ENCODE measurements at regions not wholly inside any gene's neighbourhood (a gene's known extent, or its start where the extent isn't known, plus 50 kb on each side); places are given as distances from the start of the nearest gene placed in this dataset.

DNA sequence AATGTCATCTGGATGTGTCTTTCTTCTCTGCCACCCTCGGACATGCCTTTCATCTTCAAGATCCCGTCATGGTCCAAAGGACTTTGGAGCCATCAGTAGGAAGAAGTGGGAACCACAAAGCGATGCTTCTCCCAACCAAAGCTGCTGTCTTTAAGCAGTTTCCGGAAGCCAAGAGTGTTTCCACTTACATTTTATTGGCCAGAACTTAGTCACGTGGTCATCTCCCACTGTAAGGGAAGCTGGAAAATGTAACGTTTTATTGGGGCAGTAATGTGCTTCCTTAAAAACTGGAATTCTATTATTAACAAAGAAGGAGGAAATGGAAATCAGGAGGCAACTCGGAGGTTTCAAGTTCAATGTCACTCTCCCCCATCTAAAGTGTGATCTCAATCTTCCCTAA, 170.8 kb downstream of the ATG4C start:
- Histone ChIP-seq H3K4me1 (ENCODE audit: control insufficient read depth, insufficient read depth, low read length) (no peaks in the 10 kb centered on the region), H3K9me3 (replicated peaks; ENCODE audit: control insufficient read depth, insufficient read depth, low read length) (no peaks in the 10 kb centered on the region), H2AFZ (ENCODE audit: control insufficient read depth, low read depth, low read length) (no peak overlapping the region), H3K36me3 (ENCODE audit: control insufficient read depth in 2 of 2, insufficient read depth in 2 of 2, low read length in 1 of 2) (no peaks in the 10 kb centered on the region), H3K4me2 (ENCODE audit: control insufficient read depth, insufficient read depth) (no peak overlapping the region), H3K27me3 (replicated peaks in 1 of 2; ENCODE audit: control insufficient read depth in 2 of 2, insufficient read depth in 2 of 2, low read length in 1 of 2) (0 out of 4 replicates have a peak, but pooled peaks cover 0 to 3% of the 10 kb centered on the region in 2 experiments), H3K27ac (ENCODE audit: control insufficient read depth, insufficient read depth) (no peak overlapping the region), H3K9ac (ENCODE audit: control insufficient read depth, insufficient read depth, low read length) (no peak overlapping the region), H4K20me1 (ENCODE audit: control insufficient read depth, insufficient read depth) (no peaks in the 10 kb centered on the region), H3K4me3 (no peak overlapping the region), H3K79me2 (ENCODE audit: control insufficient read depth, insufficient read depth, low read length) (no peaks in the 10 kb centered on the region)
- WGBS (ENCODE audit: insufficient coverage, insufficient replicate concordance, low lambda C conversion rate, missing lambda C conversion rate), result 21% methylated on average over 7 of the region's 7 CpGs
- CTCF ChIA-PET, result no interaction called here
- RAD21 ChIA-PET (ENCODE audit: unreplicated experiment), result no interaction called here
- intact Hi-C loops (cut with micrococcal nuclease; ENCODE audit: unreplicated experiment), result loop anchor here (10.0 kb wide), 1 partner anchor 360 kb away; no protein-coding TSS in a partner anchor
- TF ChIP-seq KAT2A (conservative IDR thresholded peaks at IDR 0.05; ENCODE audit: control insufficient read depth, low read depth, low read length) (no peak), NFYB (IDR thresholded peaks at IDR 0.05; ENCODE audit: insufficient read depth, low read depth, low read length) (peak; percentile 51; the same call in 1 of the 2 replicates)
- in situ Hi-C loops (cut with MboI), result no loop called here
- DNase-seq (ENCODE audit: low read depth, low spot score) (no peak), FAIRE-seq (no peak), ATAC-seq (no peak)
- no TSS peak for BruUV-seq (replicated peaks)
- SMC1A ChIA-PET (ENCODE audit: uncharacterized antibody, unreplicated experiment), result no interaction called here
- POLR2A ChIA-PET, result no interaction called here

DNA sequence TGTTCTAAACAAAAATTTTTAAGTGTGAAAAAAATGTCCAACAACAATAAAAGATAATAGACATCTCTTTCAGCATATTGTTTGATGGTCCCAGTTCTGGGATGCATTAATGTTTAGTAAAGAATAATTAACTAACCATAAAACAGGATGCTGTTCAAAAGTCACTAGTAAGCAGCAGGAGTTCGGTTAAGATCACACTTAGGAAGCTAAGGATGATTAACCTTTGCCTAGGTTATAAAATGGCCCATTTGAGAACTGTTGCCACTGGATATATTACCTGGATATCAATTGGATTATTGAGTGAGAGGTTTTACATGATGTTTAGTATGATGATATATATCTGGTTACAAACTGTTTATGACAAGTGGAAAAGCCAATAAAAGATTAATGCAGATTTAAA, 171.7 kb downstream of the ATG4C start:
- intact Hi-C loops (cut with micrococcal nuclease; ENCODE audit: unreplicated experiment), result loop anchor here (10.0 kb wide), 1 partner anchor 359 kb away; no protein-coding TSS in a partner anchor
- Histone ChIP-seq H3K4me1 (ENCODE audit: control insufficient read depth, insufficient read depth, low read length) (no peaks in the 10 kb centered on the region), H3K79me2 (ENCODE audit: control insufficient read depth, insufficient read depth, low read length) (no peaks in the 10 kb centered on the region), H3K27ac (ENCODE audit: control insufficient read depth, insufficient read depth) (no peak overlapping the region), H3K9ac (ENCODE audit: control insufficient read depth, insufficient read depth, low read length) (no peak overlapping the region), H3K9me3 (replicated peaks; ENCODE audit: control insufficient read depth, insufficient read depth, low read length) (no peaks in the 10 kb centered on the region), H3K4me2 (ENCODE audit: control insufficient read depth, insufficient read depth) (no peak overlapping the region), H2AFZ (ENCODE audit: control insufficient read depth, low read depth, low read length) (no peak overlapping the region), H4K20me1 (ENCODE audit: control insufficient read depth, insufficient read depth) (no peaks in the 10 kb centered on the region), H3K4me3 (no peak overlapping the region), H3K36me3 (ENCODE audit: control insufficient read depth in 2 of 2, insufficient read depth in 2 of 2, low read length in 1 of 2) (no peaks in the 10 kb centered on the region), H3K27me3 (replicated peaks in 1 of 2; ENCODE audit: control insufficient read depth in 2 of 2, insufficient read depth in 2 of 2, low read length in 1 of 2) (0 out of 4 replicates have a peak, but pooled peaks cover 0 to 3% of the 10 kb centered on the region in 2 experiments)
- WGBS (ENCODE audit: insufficient coverage, insufficient replicate concordance, low lambda C conversion rate, missing lambda C conversion rate), result 0% methylated on average over 1 of the region's 1 CpG
- FAIRE-seq (no peak), ATAC-seq (no peak), DNase-seq (ENCODE audit: low read depth, low spot score) (no peak)
- in situ Hi-C loops (cut with MboI), result no loop called here
- ChIA-PET RAD21 (ENCODE audit: unreplicated experiment) (no interaction called here), SMC1A (ENCODE audit: uncharacterized antibody, unreplicated experiment) (no interaction called here), POLR2A (no interaction called here), CTCF (no interaction called here)
- no TSS peak for BruUV-seq (replicated peaks)
- TF ChIP-seq SREBF1 (IDR thresholded peaks at IDR 0.05; ENCODE audit: low read length) (no peak), CHD4 (IDR thresholded peaks at IDR 0.05) (no peak), FOXM1 (IDR thresholded peaks at IDR 0.05; ENCODE audit: low read depth, low read length) (no peak), STAT3 (IDR thresholded peaks at IDR 0.05; ENCODE audit: low read depth, low read length) (no peak), SIN3A (IDR thresholded peaks at IDR 0.05; ENCODE audit: low read depth, low read length) (no peak), ZSCAN29 (IDR thresholded peaks at IDR 0.05) (no peak), RB1 (IDR thresholded peaks at IDR 0.05; ENCODE audit: borderline replicate concordance) (no peak), SUZ12 (IDR thresholded peaks at IDR 0.05; ENCODE audit: unreplicated experiment) (no peak), TCF7 (IDR thresholded peaks at IDR 0.05; ENCODE audit: borderline replicate concordance) (no peak)
- TF ChIP-seq, protein P1, sequence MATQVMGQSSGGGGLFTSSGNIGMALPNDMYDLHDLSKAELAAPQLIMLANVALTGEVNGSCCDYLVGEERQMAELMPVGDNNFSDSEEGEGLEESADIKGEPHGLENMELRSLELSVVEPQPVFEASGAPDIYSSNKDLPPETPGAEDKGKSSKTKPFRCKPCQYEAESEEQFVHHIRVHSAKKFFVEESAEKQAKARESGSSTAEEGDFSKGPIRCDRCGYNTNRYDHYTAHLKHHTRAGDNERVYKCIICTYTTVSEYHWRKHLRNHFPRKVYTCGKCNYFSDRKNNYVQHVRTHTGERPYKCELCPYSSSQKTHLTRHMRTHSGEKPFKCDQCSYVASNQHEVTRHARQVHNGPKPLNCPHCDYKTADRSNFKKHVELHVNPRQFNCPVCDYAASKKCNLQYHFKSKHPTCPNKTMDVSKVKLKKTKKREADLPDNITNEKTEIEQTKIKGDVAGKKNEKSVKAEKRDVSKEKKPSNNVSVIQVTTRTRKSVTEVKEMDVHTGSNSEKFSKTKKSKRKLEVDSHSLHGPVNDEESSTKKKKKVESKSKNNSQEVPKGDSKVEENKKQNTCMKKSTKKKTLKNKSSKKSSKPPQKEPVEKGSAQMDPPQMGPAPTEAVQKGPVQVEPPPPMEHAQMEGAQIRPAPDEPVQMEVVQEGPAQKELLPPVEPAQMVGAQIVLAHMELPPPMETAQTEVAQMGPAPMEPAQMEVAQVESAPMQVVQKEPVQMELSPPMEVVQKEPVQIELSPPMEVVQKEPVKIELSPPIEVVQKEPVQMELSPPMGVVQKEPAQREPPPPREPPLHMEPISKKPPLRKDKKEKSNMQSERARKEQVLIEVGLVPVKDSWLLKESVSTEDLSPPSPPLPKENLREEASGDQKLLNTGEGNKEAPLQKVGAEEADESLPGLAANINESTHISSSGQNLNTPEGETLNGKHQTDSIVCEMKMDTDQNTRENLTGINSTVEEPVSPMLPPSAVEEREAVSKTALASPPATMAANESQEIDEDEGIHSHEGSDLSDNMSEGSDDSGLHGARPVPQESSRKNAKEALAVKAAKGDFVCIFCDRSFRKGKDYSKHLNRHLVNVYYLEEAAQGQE (IDR thresholded peaks at IDR 0.05; ENCODE audit: low read depth, low read length), result no peak
- TF ChIP-seq, protein P2, sequence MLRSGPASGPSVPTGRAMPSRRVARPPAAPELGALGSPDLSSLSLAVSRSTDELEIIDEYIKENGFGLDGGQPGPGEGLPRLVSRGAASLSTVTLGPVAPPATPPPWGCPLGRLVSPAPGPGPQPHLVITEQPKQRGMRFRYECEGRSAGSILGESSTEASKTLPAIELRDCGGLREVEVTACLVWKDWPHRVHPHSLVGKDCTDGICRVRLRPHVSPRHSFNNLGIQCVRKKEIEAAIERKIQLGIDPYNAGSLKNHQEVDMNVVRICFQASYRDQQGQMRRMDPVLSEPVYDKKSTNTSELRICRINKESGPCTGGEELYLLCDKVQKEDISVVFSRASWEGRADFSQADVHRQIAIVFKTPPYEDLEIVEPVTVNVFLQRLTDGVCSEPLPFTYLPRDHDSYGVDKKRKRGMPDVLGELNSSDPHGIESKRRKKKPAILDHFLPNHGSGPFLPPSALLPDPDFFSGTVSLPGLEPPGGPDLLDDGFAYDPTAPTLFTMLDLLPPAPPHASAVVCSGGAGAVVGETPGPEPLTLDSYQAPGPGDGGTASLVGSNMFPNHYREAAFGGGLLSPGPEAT (IDR thresholded peaks at IDR 0.05; ENCODE audit: low read depth), result no peak
